ENCODE measurements at regions not wholly inside any gene's neighbourhood (a gene's known extent, or its start where the extent isn't known, plus 50 kb on each side); places are given as distances from the start of the nearest gene placed in this dataset.
A peak's percentile ranks its signal among the peaks of the same experiment; 100 is the strongest.

DNA sequence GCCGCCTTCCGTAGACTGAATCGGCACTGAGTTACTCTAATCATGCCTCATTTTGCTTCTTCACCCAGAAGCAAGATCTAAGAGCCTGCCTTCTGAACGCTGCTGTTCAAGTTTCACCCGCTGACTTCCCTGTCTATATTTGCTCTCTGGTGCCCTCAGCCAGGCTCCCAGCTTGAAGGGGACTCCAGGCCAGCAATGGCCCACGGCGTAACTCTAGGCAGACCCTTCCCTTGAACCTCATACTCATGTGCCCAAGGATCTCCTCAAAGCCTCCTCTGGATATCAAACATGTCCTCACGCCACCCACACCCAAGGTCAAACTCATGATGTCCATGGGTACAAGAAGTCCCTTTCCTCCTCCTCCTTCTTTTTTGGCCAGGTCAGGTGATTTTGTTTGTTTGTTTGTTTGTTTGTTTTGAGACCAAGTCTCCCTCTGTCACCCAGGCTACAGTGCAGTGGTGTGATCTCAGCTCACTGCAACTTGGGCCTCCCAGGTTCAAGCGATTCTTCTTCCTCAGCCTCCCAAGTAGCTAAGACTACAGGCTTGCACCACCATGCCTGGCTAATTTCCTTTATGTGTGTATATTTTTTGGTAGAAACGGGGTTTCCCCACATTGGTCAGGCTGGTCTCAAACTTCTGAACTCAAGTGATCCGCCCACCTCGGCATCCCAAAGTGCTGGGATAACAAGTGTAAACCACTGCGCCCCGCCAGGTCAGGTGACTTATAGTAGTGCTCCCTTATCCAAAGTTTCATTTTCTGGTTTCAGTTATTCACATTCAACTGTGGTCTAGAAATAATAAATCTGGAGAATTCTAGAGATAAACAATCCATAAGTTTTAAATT, 239.0 kb downstream of the SYK start:
- DNase-seq (ENCODE audit: low read depth in 2 of 2), result no peak

DNA sequence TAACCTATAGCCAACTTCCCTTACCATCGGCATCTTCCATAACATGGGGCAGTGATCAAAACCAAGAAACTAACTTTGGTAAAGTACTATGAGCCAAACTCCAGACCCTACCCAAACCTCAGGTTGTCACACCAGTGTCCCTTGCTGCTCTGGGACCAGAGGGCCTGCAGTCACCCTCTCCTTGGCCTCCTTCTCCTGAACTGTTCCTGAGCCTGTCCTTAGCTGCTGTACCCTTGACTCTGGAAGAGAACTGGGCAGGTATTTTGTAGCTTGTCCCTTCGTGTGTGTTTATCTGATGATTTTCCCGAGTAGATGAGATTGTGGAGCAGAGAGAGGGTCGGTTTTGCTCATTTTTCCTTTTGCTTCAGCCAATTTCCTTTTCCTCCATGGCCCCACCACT, 240.4 kb downstream of the SYK start:
- DNase-seq (ENCODE audit: low read depth in 2 of 2), result no peak

DNA sequence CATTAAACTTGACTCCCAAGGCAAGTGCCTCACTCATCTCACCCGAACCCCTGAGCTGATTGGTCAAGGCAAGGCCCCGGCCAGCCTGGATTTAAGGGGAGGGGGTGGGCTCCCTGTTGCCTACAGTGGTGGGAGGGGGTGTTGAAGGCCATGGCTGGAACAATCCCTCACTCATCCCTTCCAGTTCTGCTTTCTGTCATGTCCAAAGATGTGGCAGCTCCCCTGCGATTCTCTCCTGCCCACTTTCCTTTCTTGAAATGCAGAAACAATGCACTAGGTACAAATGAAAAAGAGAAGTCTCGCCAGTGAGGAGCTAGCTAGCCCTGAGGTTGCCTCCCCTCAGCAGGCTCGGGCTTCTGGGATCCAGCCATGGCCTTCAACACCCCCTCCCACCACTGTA, 240.9 kb downstream of the SYK start:
- no peak for DNase-seq (ENCODE audit: low read depth in 2 of 2)

DNA sequence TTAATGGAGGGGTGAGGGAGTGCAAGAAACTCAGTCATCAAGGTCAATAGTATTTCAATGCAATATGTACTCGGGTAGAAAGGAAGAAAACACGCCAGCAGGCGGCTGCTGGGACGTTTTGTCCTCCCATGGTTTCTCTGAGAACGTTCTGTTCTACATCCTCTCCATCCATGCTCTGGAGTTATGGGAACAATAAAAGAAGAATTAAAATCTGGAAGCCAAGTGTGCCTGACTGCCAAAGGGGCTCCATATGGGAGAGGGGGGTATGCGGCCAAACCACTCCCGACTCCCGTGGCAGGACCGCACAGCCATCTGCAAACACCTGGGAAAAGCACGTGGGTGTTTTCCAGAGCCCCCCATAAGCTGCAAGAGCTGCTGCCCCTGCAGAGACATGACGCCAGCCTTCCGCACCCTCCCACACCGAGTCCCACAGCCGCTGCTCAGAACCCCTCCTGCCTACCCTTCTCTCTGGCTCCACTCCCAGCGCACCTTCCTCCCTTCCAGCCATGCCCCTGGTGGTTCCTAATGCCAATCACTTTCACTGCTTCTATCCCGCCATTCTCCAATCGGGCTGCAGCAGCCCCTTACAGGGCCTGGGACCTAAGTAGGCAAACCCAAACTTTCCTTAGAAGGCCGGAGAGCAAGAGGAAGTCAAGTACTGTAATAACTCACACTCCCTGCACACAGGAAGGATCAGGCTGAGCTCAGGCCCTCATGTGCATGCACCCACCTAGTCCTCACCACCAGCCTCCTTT, 241.6 kb downstream of the SYK start:
- DNase-seq (ENCODE audit: low read depth in 2 of 2), result no peak

DNA sequence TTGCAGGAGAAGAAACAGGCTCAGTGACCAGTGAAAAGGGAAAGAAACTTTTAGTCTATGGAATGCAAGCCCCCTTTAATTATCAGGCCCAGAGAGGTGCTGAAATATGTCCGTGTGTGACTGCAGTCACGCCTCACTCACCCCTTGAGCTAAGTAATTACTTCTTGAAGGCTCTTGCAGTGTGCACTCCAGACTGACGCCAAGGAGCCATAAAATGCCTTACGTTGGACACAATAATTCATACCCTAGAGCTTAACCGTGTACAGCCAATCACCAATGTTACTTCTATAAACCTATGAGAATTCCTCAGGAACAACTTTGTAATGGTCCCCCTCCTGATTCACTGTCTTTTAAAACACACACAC, 242.2 kb downstream of the SYK start:
- no peak for DNase-seq (ENCODE audit: low read depth in 2 of 2)

DNA sequence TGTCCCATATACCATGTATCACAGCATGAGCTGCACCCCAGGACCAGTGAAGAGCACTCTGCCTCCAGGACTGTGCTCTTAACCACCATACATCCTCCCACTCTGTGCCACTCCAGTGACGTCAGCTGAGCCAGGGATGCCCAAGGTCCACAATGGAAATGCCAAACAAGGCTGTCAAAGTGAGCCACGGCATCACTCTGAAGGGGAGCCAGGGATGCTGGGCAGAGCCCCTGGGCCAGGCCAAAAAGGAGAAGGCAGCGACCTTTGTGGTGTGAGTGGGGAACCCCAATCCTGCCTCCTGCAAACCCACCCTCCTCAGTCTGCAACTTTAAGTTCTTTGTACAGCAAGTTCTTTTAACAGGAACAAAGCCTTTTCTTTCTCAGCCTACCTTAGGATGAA, 242.7 kb downstream of the SYK start:
- DNase-seq (ENCODE audit: low read depth in 2 of 2), result no peak

DNA sequence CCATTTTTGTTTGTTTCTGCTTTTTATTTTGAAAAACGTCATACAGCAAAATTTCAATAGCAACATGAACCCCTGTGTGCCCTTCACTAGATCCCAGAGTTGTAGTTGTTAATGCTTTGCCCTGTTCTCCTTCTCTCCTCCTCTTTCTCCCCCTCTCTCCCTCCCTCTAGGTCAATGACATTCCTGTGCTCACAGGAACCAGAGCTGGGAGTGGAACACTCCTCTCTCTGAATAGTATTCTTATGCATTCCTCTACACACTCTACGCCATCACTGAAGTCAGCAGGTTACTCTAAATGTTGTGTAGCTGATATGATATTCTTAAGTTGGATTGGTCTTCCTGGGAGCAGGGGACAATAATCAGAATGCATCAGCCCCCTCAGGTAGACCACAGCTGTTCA, 243.4 kb downstream of the SYK start:
- DNase-seq (ENCODE audit: low read depth in 2 of 2), result no peak

GRCh38 chr9:91047529-91047928, 245.9 kb downstream of the SYK start:
- peak in 1 of 2 donors; percentile 21 for DNase-seq (ENCODE audit: low read depth in 2 of 2)

GRCh38 chr9:91047993-91048607, 246.5 kb downstream of the SYK start:
- DNase-seq (ENCODE audit: low read depth in 2 of 2), result no peak

- no peak for DNase-seq (ENCODE audit: low read depth in 2 of 2)
These were observed 247.1 kb downstream of the SYK start for GRCh38 chr9:91048749-91049148.

- DNase-seq (ENCODE audit: low read depth in 2 of 2), result no peak
These were observed 252.2 kb downstream of the SYK start for GRCh38 chr9:91053824-91054223.

GRCh38 chr9:91055845-91056244, 254.2 kb downstream of the SYK start:
- DNase-seq (ENCODE audit: low read depth in 2 of 2), result no peak

DNA sequence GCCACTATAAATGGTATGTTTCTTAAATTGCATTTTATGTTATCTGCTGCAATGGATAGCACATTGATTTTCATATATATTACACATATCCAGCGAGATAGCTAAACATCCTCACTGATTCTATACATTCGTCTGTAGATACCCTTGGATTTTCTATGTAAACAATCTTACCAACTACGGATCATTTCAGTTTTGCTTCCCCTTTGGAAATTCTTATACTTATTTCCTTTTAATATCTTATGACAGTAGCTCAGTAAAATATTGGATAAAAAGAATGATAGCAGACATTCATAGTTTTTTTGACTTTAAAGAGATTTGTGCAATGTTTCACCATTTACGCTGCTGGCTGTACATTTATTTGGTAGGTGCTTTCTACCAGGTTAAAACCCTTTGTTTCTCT, 254.9 kb downstream of the SYK start:
- no peak for DNase-seq (ENCODE audit: low read depth in 2 of 2)

GRCh38 chr9:91056917-91057316, 255.3 kb downstream of the SYK start:
- DNase-seq (ENCODE audit: low read depth in 2 of 2), result no peak

DNA sequence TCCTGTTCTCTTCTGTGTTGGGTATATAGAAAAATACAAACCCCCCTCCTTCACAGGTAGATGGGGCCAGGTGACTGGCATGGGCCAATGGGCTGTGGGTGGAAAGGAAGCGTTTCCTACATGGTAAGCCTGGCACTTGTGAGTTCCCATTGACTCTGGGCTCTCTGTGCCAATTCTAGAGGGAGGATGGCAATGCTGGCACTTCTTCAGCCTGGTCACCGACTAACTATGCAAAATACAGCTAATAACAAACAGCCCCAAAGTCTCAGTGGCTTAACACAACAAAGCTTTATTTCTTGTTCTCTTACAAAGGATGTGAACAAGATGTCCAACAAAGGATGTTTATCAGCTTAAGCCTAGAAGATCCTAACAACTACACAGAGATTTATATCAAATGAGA, 258.1 kb downstream of the SYK start:
- no peak for DNase-seq (ENCODE audit: low read depth in 2 of 2)

- DNase-seq (ENCODE audit: low read depth in 2 of 2), result no peak
These were observed 259.1 kb downstream of the SYK start for GRCh38 chr9:91060520-91061343.

DNA sequence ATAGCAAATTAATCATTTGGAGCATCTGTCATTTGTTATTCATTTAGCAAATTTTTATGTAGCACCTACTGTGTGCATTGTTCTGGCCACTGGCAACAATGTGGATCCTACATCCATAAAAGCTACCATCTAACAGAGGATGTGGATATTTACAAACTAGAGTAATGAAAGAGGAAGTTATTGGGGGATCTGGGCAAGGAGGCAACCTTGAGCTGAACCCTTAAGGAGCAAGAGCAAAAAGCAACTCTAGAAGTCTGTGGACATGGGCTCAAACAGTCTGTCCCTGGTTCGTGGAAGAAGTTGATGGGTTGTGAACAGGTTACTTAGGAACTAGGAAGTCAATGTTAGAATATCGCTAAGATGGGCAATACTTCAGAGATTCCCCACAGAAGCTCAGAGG, 259.9 kb downstream of the SYK start:
- DNase-seq (ENCODE audit: low read depth in 2 of 2), result no peak

DNA sequence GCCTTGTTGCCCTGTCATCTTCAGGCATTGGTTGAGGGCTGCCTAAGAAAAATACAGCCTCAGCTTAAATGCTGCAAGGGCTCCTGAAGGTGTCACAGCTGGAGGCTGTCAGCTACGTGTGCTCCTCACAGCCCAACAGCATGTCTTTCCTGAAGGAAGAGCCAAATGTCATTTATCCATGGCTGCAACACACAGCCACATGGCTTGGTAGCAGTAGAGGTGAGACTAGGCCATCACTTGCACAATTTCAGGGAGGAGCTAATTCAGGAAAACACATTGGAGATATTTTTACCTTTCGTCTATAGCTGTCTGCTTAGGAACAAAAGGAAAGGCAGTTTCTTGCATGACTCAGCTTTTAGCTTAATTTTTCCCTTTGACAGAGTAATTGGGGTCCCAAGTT, 260.7 kb downstream of the SYK start:
- DNase-seq (ENCODE audit: low read depth in 2 of 2), result no peak

DNA sequence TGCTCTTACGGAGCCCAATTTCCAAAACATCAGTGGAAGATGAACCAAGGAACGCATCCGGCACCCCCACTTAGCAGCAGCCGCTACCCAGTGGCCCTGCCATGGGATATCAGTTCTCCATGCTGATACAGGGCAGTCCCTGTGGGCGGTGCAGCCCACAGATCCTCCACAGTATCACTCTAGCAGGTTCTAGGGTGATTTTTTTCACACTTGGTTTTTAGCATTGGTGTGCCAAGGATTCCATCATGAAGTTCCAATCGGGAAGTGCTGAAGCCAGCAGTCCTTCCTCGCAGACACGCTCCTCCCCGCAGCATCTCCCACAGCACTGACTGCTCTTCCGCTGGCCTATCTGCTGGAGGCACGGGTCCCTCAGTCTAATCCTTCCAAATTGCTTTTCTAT, 261.9 kb downstream of the SYK start:
- DNase-seq (ENCODE audit: low read depth in 2 of 2), result no peak

DNA sequence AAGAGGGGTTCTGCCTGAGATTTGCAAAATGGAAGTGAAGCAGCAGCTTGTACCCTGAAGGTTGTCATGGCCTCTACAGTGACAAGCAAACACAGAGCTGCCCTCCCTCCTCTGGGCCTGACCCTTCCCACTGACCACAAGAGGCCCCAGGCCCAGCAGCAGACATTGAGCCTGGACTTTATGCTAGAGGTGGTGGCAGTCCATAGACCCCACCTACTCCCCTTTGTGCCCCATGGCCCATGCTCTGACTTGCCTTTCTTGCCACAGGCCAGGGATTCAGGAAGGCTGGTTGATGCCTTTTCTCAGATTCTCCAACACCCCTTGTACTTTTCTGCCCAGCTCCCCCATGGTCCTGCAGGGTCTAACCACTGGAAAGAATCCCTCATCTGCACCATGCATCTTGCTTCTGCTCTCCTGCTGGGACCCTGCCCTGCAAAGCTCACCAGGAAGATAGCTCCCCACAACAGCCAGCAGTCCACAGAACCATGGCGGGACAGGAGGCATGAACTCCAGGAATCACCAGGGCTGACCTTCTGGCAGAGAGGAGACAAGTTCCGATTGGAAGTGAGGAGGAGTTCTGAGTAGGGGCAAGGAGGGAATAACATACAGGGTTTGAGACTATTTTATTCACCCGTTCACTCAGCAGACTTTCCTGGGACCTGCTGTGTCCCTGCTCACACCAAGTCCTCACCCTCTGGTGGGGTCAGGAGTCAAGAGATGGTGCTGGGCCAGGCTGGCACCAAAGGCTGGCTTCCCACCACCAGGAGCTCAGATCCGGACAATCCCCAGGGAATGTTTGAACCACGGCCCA, 263.8 kb downstream of the SYK start:
- no peak for DNase-seq (ENCODE audit: low read depth in 2 of 2)

DNA sequence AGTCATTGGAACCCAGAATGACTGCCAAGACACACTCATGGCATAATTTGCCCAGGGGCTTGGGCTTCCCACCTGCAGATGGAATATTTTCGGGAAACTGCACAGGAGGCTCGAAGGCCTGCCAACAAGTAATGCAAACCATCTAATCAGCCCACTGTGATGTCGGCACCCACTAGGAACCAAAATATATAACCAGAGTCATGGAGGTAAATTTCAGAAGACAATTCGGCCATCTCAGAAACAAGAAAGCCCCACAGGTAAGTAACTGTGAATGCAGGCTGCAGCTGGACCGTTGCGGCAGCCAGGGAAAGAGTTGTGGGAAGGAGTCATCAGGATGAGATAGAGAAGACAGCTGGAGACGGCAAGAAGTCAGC, 264.4 kb downstream of the SYK start:
- DNase-seq (ENCODE audit: low read depth in 2 of 2), result no peak
